CD4-positive, alpha-beta T cell treated with Interleukin-2 at 100 ng/mL for 4 hours (primary cell): ENCODE measurements at regions not wholly inside any gene's neighbourhood (a gene's known extent, or its start where the extent isn't known, plus 50 kb on each side); places are given as distances from the start of the nearest gene placed in this dataset.
"Not testable (repeated sequence)": the region's sequence is repeated elsewhere in the genome, so short reads cannot be mapped to it uniquely, and the experiment has no call there.

ENCODE experiments used
- DNase-seq: peaks from one replicate; pipeline ENCODE4 v3.0.0-alpha.2; 2020; ENCODE audit warnings: low spot score

GRCh38 chr10:131363416-131363815 lies 51.9 kb upstream of the TCERG1L start:
- DNase-seq, result no peak

GRCh38 chr10:131371571-131371970 lies 60.0 kb upstream of the TCERG1L start:
- no peak for DNase-seq

- no peak for DNase-seq
These were observed 70.1 kb upstream of the TCERG1L start for GRCh38 chr10:131381576-131381975.

- DNase-seq, result not testable (repeated sequence)
These were observed 73.8 kb upstream of the TCERG1L start for GRCh38 chr10:131385161-131385872.

GRCh38 chr10:131387018-131387529 lies 75.6 kb upstream of the TCERG1L start:
- no peak for DNase-seq

GRCh38 chr10:131391936-131392335 lies 80.4 kb upstream of the TCERG1L start:
- DNase-seq, result no peak

- no peak for DNase-seq
These were observed 84.9 kb upstream of the TCERG1L start for GRCh38 chr10:131396121-131397050.

GRCh38 chr10:131398166-131398565 lies 86.6 kb upstream of the TCERG1L start:
- DNase-seq, result no peak

- no peak for DNase-seq
These were observed 88.5 kb upstream of the TCERG1L start for GRCh38 chr10:131399981-131400380.

- DNase-seq, result no peak
These were observed 89.0 kb upstream of the TCERG1L start for GRCh38 chr10:131400513-131400912.

GRCh38 chr10:131402771-131403650 lies 91.5 kb upstream of the TCERG1L start:
- no peak for DNase-seq

GRCh38 chr10:131403936-131404335 lies 92.4 kb upstream of the TCERG1L start:
- DNase-seq, result no peak

GRCh38 chr10:131404886-131405285 lies 93.4 kb upstream of the TCERG1L start:
- DNase-seq, result no peak

GRCh38 chr10:131406676-131407392 lies 95.3 kb upstream of the TCERG1L start:
- no peak for DNase-seq

- no peak for DNase-seq
These were observed 107.2 kb upstream of the TCERG1L start for GRCh38 chr10:131418681-131419080.

GRCh38 chr10:131419797-131420196 lies 108.3 kb upstream of the TCERG1L start:
- DNase-seq, result no peak

GRCh38 chr10:131420867-131421266 lies 109.3 kb upstream of the TCERG1L start:
- DNase-seq, result no peak

GRCh38 chr10:131421381-131421780 lies 109.9 kb upstream of the TCERG1L start:
- DNase-seq, result no peak

- DNase-seq, result no peak
These were observed 111.2 kb upstream of the TCERG1L start for GRCh38 chr10:131422731-131423130.

- DNase-seq, result no peak
These were observed 112.5 kb upstream of the TCERG1L start for GRCh38 chr10:131424053-131424452.

GRCh38 chr10:131424836-131425491 lies 113.4 kb upstream of the TCERG1L start:
- DNase-seq, result no peak
